ENCODE measurements at regions not wholly inside any gene's neighbourhood (a gene's known extent, or its start where the extent isn't known, plus 50 kb on each side); places are given as distances from the start of the nearest gene placed in this dataset.
"Not testable (repeated sequence)": the region's sequence is repeated elsewhere in the genome, so short reads cannot be mapped to it uniquely, and the experiment has no call there.

DNA sequence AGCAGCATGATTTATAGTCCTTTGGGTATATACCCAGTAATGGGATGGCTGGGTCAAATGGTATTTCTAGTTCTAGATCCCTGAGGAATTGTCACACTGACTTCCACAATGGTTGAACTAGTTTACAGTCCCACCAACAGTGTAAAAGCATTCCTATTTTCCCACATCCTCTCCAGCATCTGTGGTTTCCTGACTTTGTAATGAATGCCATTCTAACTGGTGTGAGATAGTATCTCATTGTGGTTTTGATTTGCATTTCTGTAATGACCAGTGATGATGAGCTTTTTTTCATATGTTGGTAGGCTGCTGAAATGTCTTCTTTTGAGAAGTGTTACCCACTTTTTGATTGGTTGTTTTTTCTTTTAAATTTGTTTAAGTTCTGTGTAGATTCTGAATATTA lies 245.2 kb downstream of the SYT10 start:
- FAIRE-seq; DNase-seq (ENCODE audit: insufficient read length, low spot score): not testable (repeated sequence)

DNA sequence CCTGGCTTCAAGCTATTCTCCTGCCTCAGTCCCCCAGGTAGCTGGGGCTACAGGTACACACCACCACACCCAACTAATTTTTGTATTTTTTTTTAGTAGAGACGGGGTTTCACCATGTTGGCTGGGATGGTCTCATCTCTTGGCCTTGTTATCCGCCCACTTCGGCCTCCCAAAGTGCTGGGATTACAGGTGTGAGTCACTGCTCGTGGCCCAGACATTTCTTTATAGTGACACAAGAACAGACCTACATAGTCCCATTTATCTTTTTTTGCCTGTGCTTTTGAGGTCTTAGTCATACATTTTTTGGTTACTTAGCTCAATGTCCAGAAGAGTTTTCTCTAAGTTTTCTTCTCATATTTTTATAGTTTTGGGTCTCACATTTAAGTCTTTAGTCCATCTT lies 247.4 kb downstream of the SYT10 start:
- no peak for DNase-seq (ENCODE audit: insufficient read length, low spot score)
- FAIRE-seq = no peak

DNA sequence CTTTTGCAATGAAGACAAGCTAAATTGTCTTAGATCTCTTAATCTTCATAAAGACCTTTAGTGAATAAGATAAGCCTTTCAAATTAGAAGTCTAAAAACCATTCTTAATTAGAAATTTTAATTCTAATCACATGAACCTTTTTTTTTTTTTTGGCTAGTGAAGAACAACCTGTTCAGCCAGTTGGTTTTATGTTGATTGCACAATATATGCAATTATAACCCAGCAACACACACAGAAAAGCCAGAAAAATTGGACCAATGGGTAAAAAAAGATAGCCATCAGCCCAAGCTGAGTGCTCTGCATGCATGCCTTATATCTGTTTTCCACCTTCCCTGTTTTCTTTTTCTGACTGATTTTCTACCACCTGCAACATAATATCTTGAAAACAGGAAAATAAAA lies 252.2 kb downstream of the SYT10 start:
- DNase-seq (ENCODE audit: insufficient read length, low spot score) = no peak
- FAIRE-seq = no peak

DNA sequence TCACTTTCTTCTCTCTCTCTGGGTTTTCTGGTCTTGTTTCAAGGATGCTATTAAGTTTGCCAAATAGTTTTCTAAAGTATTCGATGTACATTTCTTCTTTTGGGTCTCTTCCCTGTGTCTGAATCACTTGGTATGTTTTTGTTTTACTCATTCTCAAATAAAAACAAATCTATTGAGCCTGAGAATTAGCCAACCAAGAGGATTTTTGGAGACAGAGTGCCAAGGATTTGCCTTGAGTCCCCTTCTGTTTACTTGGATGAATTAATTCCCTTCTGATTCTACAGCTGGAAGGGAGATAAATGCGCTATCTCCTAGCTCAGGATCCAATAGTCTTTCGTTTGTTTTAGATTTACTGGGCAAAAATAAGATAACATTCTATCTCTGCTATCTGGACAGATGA lies 255.5 kb downstream of the SYT10 start:
- DNase-seq (ENCODE audit: insufficient read length, low spot score) (no peak), FAIRE-seq (no peak)

DNA sequence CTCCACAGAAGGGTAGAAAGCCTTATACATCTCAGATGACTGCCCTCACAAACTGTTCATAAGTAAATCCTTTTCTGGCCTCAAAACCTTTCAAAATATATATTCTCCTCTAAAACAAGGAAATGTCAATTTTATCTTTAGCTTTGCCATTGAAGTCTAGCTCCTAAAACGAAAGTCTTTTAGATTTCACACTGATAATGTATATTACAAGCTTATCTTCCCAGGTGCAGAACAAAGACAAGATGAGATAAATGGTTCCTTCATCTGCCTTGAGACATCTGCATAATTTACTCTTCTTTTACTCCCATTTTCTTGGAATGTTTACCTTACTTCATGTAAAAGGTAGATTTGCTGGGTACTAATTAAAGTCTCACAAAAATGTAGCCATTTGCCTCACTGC lies 257.1 kb downstream of the SYT10 start:
- FAIRE-seq = no peak
- no peak for DNase-seq (ENCODE audit: insufficient read length, low spot score)

DNA sequence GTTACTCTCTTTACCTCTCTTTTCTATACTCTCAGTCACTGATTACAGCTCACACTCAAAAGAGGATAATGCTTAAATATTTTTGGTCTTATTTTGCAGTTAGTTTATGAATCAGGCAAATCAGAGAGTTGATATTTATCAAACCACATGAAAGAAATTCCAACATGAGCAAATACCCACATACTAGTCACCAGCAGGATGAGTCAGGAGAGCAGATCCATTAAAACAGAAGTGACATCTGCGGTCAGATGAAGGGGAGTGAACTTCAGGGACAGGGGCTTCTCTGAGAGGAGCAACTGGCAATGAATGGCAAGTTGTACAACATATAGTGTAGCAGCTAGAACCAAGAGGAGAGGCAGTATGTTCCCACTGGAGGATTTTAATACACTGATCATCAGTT lies 258.7 kb downstream of the SYT10 start:
- DNase-seq (ENCODE audit: insufficient read length, low spot score) (no peak), FAIRE-seq (no peak)

DNA sequence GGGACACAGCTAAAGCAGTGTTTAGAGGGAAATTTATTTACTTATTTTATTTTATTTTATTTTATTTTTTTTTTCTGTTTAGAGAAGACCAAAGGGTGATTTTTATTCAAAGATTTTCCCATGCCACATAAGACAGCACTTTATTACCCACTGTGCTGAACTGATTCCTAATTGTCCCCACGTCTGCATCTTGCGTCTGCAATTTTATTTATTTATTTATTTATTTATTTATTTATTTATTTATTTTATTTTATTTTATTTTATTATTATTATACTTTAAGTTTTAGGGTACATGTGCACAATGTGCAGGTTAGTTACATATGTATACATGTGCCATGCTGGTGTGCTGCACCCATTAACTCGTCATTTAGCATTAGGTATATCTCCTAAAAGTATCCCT lies 269.7 kb upstream of the PKP2 start:
- FAIRE-seq; DNase-seq (ENCODE audit: insufficient read length, low spot score): not testable (repeated sequence)

DNA sequence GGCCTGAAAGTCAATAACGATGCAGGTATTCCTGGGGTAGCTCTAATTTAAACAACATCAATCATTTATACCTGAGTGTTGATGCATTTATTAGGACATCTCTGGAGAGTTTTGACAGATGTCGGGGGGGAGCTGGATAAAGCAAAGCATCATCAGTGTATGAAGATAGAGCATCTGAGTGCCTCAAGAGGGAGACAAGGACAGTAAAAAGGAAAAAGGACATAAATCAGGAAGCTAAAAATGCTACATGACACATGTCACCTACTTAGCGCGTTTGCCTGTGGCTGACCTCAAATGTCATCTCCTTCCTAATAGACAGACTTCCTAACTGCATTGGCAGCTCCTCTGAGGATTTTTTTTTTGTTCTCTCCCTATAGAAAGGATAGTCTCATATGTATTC lies 259.5 kb upstream of the PKP2 start:
- FAIRE-seq (no peak), DNase-seq (ENCODE audit: insufficient read length, low spot score) (no peak)

DNA sequence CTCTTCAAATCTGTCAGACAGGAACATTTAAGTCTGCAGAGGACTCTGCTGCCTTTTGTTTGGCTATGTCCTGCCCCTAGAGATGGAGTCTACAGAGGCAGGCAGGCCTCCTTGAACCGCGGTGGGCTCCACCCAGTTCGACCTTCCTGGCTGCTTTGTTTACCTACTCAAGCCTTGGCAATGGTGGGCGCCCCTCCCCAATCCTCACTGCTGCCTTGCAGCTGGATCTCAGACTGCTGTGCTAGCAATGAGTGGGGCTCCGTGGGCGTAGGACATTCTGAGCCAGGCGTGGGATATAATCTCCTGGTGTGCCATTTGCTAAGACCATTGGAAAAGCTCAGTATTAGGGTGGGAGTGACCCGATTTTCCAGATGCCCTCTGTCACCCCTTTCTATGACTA lies 250.7 kb upstream of the PKP2 start:
- FAIRE-seq; DNase-seq (ENCODE audit: insufficient read length, low spot score): not testable (repeated sequence)

DNA sequence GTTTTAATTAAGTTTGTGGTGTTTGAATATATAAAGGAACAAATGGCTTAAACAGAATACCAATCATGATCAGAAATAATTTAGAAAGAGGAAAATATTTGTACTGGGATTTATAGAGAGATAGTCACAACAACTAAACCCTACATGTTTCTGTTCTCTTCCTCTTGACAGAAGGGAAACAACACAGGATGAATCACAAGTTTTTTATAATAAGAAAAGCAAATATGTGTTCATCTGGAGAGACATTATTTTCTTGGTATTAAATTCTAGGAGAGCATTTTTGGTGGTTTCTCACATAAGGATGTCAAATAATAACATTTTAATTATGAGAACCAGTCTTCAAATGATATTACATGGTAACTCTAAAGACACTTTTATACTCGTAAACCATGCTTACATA lies 232.9 kb upstream of the PKP2 start:
- no peak for FAIRE-seq
- DNase-seq (ENCODE audit: insufficient read length, low spot score) = no peak

DNA sequence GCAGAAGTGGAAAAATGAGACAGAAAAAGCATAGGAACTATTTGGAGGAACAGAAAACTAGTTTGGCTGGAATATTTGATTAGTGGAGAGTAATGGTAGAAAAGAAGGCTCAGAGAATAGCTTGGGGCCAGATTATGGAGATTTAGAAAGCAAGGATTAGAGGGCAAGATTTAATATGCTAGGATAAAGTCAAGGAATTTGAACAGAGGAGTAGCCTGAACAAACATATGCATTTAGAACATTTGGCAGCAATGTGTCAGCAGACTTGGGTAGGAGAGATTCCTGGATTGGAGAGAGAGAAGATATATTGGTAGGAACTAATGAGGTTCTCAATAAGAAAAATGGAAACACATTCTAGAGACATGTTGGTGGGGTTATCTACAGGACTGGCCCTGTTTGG lies 229.2 kb upstream of the PKP2 start:
- FAIRE-seq (no peak), DNase-seq (ENCODE audit: insufficient read length, low spot score) (no peak)

DNA sequence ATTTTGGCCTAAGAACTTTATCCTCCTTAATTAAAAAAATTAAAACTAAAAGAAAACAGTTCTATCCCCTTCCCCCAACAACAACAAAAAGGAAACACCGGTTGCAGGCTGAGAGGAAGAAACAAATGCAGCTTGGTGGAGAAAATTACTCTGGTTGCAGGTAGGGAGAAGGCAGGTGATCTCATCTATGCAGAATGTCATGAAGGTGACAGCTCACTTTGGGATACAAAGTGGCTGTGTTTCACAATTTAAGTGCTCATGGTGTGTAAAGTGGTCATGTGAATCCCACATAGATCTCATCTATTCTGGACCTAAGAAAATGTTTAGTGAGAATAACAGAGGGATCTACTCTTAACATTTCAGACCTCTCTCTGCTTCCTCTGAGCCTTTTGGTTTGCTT lies 219.7 kb upstream of the PKP2 start:
- no peak for DNase-seq (ENCODE audit: insufficient read length, low spot score)
- FAIRE-seq = no peak

DNA sequence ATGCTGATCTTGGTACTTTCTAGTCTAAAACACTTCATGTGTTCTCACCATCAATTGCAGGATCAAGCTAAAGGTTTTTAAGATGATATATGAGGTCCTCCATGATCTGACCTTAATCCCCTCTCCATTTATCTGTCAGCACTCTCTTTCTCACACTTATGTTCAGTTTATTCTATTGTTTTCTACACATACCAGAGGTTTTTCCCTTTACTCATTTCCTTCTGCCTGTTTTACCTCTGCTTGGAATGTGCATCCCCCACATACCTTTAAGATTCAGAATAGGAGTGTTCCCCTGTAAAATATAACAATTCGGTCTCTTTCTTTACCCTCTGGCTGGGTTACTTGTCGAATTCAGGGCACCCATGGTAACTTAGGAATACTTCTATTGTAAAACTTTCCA lies 219.1 kb upstream of the PKP2 start:
- FAIRE-seq (no peak), DNase-seq (ENCODE audit: insufficient read length, low spot score) (no peak)

DNA sequence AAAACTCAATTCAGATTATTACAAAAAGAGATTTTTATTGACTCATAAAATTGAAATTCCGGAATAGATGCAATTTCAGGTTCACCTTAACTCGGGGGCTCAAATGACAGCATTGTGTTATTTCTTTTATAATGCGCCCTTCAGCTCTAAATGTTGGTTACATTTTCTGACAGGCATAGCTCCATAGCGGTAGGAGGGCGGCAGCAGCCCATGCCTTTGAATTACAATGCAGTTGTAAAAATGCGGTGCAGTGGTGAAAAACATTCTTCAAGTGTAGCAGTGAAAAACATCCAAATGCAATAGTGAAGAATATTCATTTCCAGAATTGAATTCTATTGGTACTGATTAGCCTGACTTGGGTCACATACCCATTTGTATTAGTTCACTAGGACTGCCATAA lies 215.3 kb upstream of the PKP2 start:
- DNase-seq (ENCODE audit: insufficient read length, low spot score) (no peak), FAIRE-seq (no peak)

DNA sequence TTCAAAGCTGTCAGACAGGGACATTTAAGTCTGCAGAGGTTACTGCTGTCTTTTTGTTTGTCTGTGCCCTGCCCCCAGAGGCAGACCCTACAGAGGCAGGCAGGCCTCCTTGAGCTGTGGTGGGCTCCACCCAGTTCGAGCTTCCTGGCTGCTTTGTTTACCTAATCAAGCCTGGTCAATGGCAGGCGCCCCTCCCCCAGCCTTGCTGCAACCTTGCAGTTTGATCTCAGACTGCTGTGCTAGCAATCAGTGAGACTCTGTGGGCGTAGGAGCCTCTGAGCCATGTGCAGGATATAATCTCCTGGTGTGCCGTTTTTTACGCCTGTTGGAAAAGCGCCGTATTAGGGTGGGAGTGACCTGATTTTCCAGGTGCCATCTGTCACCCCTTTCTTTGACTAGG lies 211.2 kb upstream of the PKP2 start:
- not testable (repeated sequence) for FAIRE-seq; DNase-seq (ENCODE audit: insufficient read length, low spot score)

DNA sequence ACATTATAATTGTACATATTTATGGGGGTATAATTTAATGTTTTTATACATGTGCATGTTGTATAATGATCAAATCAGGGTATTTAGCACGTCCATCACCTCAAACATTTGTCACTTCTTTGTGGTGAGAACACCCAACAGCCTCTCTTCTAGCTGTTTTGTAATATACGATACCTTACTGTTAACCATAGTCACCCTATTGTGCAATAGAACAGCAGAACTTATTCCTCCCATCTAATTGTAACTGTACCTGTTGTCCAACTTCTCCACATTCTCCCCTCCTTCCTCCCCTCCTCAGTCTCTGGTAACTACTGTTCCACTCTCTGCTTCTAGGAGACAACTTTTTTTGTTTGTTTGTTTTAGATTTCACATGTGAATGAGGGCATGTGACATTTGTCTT lies 197.0 kb upstream of the PKP2 start:
- DNase-seq (ENCODE audit: insufficient read length, low spot score) (no peak), FAIRE-seq (no peak)

DNA sequence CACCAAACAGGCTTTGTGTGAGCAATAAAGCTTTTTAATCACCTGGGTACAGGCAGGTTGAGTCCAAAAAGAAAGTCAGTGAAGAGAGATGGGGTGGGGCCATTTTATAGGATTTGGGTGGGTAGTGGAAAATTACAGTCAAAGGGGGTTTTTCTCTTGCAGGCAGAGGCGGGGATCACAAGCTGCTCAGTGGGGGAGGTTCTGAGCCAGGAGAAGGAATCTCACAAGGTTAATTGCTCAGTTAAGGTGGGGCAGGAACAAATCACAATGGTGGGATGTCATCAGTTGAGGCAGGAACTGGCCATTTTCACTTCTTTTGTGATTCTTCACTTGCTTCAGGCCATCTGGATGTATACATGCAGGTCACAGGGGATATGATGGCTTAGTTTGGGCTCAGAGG lies 191.3 kb upstream of the PKP2 start:
- not testable (repeated sequence) for FAIRE-seq; DNase-seq (ENCODE audit: insufficient read length, low spot score)

DNA sequence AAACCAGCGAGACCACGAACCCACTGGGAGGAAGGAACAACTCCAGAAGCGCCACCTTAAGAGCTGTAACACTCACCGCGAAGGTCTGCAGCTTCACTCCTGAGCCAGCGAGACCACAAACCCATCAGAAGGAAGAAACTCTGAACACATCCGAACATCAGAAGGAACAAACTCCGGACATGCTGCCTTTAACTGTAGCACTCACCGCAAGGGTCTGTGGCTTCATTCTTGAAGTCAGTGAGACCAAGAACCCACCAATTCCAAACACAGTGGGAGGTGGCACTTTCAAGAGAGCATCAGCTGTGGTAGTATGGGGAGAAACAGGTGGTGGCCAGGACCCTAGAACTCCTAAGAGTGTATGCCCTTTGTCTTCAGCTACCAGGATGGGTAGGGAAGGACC lies 179.8 kb upstream of the PKP2 start:
- FAIRE-seq; DNase-seq (ENCODE audit: insufficient read length, low spot score): not testable (repeated sequence)

DNA sequence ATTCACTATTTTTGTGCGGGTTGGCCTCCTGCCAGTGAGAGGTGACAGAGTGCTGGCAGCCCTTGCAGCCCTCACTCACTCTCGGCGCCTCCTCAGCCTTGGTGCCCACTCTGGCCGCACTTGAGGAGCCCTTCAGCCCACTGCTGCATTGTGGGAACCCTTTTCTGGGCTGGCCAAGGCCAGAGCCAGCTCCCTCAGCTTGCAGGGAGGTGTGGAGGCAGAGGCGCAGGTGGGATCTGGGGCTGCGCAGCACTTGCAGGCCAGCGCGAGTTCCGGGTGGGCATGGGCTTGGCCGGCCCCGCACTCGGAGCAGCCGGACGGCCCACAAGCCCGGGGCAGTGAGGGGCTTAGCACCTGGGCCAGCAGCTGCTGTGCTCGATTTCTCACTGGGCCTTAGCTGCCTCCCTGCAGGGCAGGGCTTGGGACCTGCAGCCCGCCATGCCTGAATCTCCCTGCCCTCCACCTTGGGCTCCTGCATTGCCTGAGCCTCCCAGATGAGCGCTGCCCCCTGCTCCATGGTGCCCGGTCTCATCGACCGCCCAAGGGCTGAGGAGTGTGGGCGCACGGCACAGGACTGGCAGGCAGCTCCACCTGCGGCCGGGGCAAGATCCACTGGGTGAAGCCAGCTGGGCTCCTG lies 178.7 kb upstream of the PKP2 start:
- FAIRE-seq; DNase-seq (ENCODE audit: insufficient read length, low spot score): not testable (repeated sequence)

DNA sequence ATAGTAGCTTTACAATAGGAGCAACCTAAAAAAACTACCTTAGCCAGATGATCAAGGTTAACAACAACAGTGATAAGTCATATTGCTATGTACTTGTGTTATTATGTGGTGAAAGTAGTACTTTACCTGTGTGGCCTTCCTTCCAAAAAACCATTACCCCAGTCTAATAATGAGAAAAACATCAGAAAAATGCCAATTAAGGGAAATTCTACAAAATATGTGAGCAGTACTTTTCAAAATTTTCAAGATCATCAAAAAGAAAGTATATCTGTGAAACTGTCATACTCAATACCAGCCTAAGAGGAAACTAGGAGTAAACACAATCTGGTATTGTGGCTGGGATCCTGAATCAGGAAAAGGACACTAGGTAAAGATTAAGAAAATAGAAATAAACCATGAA lies 165.3 kb upstream of the PKP2 start:
- no peak for FAIRE-seq
- no peak for DNase-seq (ENCODE audit: insufficient read length, low spot score)

DNA sequence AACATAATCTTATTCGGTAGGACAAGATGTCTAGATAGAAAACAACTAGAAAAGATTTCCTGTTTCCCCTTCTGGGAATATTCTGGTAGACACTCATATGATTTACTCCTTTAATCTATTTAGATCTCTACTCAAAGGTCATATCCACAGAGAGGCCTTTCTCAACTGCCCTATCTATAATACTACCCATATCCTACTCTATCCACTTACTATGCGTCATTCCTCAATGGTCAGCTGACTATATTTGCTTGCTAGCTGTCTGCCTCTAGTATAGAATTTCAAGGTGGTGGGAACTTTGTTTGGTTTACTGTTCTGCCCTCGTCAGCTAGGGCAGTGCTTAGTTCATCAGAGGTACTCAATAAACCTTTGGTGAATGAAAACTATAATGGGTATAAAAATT lies 157.8 kb upstream of the PKP2 start:
- FAIRE-seq (no peak), DNase-seq (ENCODE audit: insufficient read length, low spot score) (no peak)

DNA sequence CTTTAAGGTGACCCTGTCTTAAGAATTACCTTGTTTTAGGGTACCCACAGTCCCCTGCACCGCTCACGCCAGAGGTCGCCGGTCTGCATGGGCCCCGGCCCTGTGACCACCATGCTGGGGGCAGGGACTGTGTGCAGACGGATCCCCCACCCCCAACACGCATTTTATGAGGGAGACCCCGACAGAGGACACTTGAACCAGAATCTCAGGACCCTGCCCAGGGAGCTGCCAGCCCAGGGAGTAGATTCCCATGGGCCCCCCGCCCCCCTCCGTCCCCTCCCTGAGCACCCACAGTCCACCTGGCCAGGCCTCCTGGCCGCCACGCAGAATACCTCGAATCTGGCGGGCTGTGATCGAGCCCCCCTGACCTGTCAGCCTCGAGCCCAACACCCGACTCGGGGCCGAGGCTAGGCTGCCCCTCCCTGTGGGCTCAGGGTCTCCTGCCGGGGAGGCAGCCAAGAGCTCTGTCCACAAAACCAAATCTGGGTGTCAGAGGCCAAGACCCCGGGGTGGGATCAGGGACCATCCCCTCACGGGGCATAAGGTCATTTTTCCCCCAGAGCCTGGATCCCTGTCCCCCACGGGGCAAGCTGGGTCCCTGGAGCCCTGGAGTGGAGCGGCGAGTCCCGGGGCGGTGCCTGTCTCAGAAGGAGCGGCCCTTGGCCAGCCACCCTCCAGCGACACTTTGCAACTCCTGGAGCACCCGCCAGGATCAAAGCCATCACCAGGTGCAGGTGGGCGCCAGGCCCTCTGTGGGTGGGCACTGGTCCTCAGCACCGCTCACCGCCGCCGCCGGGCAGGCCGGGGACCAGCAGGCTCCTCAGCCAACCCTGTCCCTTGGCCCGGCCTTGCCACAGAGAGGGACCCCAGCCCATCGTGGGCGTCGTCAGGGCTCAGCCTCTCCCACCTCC lies 155.8 kb upstream of the PKP2 start:
- DNase-seq (ENCODE audit: insufficient read length, low spot score) (no peak), FAIRE-seq (no peak)
